Stimulated activated CD4-positive, alpha-beta T cell treated with anti-CD3 and anti-CD28 coated beads, Interleukin-1b, Interleukin-23, amount 100 ng/mL, for 1 hour (primary cell): ENCODE measurements at regions not wholly inside any gene's neighbourhood (a gene's known extent, or its start where the extent isn't known, plus 50 kb on each side); places are given as distances from the start of the nearest gene placed in this dataset.
"Not testable (repeated sequence)": the region's sequence is repeated elsewhere in the genome, so short reads cannot be mapped to it uniquely, and the experiment has no call there.

Experiments
- DNase-seq, 2 donors: peaks; one replicate each; pipeline ENCODE4 v3.0.0-alpha.2; 2020; ENCODE audit warnings: low read depth in 2 of 2

DNA sequence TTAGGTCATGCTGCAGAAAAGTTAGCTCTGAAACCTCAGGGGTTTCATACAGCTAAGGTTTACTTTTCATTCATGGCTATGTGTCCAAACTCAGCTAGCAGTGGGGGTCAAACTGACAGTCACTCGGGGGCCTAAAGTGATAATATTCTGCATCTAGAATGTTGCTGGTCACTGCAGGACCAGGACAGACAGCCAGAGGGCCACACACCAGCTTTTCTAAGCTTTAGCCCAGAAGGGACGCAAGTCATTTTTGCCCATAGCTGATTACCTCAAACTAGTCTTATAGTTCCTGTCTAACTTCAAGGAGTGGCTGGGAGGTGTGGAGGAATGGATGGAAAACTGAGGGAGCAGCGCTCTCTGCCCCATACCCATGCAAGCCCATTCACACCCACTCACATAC is 163.0 kb upstream of the NLRP1 start:
- no peak for DNase-seq

DNA sequence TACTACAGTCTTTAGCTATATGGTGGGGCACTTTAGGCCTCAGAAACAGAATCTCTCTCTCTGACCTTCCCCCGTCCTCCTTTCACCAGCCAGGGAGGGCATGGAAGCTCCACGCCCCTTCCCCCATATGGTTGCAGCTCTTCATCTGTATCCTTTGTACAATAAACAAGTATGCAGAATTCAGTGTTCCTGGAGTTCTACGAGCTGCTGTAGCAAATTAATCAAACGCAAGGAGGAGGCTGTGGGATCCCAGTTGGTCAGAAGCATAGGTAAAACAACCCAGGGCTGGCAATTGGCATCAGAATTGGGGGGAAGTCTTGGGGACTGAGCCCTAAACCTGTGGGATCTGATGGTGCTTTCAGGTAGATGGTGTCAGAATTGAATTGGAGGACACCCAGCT is 163.7 kb upstream of the NLRP1 start:
- no peak for DNase-seq

DNA sequence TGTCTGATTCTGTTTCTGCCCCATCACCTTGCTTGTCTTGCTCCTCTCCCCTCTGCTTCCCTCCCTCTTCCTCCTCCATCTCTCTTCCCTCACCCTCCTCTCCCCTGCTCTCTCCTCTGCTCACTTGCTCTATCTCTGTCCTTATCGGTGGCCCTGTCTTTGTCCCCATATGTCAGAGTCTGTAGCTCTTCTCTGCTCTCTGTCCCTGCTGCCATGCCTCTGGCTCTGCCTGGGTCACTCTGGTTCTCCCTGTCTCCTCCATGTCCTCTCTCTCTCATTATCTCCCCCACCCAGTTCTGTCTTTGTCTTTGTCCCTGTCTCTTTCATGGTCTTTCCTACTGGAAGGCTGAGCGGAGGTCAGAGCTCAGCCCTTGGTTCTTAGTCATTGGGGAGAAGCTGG is 169.1 kb upstream of the NLRP1 start:
- DNase-seq: no peak

DNA sequence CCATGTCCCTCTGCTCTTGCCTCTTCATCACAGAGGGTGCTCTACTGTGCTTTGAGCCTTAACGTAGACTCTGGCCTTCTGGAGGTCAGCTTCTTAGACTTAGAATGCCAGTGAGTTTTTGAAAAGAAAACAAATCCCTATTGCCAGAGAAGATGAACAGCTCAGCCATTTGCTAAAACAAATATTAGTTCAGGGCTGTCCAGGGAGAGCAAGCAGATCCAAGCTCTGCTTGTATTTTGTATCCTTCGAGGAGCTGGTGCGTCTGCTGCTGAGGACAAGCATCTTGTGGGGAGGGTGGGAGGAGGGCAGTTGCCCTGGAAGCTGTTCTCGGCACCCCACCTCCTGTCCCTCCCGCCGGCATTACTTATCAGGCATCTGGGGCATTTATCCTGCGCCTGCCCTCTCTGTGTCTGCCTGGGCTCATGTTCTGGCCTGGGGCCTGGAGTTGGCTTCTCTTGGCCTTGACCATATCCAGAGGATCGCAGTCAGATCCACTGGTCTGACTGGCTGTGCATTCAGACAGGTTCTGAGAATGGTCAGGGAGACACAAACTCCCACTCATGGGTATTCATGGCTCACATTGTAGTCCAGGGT is 173.1 kb upstream of the NLRP1 start:
- DNase-seq: no peak

DNA sequence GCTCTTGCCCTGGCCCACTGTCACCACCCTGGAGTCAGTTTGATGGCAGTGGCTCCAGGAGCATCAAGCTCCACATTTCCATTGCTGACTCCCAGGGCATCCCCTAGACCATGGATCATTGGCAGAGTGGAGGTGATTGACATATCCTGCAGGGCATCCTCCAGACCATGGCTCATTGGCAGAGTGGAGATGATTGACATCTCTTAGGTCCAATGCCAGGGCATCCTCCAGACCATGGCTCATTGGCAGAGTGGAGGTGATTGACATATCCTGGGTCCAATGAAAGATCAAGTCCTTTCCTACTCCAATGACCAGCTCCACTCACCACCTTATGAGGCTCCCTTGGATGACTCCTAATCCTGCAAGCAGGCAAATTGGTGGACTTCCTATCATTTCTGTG is 174.3 kb upstream of the NLRP1 start:
- no peak for DNase-seq

DNA sequence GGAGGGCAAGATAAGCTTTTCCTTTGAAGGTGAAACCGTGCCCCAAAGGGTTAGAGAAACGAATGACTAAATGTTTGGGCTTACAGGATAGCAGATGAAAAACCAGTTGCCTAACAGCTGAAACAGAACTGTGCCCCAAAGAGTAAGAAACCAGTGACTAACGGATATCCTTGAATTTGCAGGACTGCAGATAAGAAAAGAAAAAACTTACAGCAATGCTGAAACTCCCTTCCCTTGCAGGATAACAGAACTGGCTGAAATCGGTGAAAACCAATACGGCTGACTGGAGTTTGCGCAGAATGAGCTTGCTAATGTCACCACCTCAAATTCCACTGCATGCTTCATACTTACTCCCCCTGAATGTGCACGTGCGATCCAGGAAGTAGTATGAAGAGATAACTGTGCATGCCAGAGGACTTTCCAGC is 175.2 kb upstream of the NLRP1 start:
- DNase-seq: no peak

DNA sequence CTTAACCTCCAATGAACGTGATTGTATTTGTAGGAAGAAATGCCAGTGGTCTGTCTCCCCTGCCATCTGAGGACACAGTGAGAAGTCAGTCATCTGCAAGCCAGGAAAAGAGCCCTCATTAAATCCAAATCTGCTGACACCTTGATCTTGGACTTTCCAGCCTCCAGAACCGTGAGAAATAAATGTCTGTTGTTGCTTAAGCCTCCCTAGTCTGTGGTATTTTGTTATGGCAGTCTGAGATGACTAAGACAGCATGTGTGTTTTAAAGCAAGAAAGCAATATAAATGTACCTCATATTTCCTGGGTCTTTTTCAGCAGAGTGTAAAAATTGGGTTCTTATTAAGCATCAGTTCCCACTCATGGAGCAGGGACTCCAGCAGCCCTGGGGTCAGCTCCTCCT is 177.9 kb upstream of the NLRP1 start:
- DNase-seq: no peak

DNA sequence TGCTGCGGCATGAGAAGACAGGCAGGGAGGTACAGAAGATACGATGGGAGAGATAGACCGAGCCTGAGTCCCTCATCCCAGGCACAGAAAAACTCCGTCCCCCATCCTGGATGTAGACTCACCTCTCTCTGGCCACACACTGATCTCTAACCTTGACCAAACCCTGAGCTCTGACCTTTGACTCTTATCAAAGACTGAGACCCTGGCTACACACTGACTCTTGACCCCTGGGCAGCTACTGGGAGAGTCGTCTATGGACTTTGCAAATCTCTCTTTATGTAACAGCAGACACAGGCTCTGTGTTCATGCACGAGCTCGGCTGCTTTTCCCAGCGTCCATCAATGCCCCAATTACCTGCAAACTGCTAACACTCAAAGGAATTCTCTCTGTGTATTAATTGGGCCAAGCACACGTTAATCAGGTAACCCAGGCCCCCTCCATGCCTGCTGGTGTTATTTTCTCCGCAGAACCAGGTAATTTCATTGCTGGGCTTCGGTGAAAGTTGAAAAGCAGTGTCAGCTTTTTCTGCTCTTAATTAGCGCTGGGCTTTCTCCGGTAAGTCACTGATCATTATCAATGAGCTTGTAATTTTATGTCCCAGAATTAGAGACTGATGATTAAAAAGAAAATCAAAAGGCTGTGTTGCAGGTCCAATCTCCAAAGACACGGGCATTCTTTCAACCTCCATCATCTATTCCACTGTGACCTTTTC is 179.4 kb upstream of the NLRP1 start:
- no peak for DNase-seq

DNA sequence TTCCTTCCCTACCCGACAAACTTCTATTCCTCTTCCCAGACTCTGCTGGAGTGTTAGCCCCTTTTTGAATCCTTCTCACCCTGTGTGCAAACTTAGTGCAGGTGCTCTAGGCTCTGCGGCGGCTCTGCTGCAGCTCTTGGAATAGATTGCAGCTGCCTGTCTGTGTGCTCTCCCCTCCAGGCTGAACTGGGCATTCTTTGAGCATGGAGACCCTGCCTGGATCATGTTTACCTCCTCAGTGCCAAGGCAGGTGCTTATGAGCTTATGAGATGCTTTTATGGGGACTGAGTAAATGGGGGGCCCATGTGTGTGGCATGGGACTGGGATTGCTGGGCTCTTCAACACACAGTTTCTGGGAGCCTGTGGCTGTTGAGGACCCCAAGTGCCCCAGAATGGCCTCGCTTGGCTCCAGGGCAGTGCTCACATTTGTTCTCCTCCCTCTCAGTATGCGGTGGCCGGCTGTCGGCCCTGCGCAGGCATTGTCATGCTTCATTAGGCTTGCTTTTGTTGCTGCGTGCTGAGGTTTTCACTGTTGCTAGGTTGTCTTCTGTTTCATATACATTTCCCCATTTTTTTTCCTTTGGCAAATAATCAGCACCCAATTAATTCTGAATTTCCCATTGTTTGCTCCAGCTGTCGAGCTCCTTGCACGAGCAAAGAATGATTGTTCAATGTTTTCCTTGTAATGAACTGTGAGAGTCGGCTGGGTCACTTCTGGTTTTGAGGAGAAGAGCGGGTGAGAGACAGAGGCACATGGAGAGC is 185.5 kb upstream of the NLRP1 start:
- DNase-seq: no peak

DNA sequence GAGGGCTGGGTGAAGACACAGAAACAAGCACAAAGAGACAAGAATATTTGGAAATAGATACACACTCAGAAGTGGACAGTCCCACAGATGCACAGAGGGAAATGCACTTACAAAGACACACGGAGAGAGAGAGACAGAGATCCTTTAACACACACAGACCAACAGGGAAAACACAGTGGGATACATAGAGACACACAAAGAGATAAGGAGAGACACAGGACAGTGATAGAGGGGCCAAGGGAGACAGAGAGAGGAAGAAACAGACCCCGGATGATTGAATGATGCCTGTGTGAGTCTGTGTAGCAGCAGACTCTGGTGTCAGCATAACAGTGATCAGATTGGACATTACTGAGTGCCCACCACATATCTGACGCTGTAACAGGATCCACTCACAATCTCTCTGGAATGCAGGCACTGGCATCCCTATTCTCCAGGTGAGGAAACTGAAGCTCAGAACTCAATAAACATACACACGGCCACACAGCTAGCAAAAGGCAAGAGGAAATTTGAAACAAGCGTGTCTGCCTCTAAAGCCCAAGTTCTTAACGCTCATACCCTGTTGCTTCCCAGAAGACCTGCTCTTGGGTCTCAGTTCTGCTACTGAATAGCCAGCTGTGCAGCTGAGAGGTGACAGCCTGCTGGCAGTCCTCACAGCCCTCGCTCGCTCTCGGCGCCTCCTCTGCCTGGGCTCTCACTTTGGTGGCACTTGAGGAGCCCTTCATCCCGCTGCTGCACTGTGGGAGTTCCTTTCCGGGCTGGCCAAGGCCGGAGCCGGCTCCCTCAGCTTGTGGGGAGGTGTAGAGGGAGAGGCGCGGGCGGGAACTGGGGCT is 186.3 kb upstream of the NLRP1 start:
- no peak for DNase-seq

DNA sequence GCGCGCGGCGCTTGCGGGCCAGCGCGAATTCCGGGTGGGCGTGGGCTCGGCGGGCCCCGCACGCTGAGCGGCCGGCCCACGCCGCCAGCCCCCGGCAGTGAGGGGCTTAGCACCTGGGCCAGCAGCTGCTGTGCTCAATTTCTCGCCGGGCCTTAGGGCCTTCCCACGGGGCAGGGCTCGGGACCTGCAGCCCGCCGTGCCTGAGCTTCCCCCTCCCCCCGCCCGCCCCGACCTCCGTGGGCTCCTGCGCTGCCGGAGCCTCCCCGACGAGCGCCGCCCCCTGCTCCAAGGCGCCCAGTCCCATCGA is 186.9 kb upstream of the NLRP1 start:
- DNase-seq: not testable (repeated sequence)

DNA sequence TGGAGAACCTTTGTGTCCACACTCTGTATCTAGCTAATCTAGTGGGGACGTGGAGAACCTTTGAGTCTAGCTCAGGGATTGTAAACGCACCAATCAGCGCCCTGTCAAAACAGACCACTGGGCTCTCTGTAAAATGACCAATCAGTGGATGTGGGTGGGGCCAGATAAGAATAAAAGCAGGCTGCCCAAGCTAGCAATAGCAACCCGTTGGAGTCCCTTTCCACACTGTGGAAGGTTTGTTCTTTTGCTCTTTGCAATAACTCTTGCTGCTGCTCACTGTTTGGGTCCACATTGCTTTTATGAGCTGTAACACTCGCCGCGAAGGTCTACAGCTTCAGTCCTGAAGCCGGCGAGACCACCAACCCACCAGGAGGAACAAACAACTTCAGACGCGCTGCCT is 187.7 kb upstream of the NLRP1 start:
- DNase-seq: not testable (repeated sequence)

DNA sequence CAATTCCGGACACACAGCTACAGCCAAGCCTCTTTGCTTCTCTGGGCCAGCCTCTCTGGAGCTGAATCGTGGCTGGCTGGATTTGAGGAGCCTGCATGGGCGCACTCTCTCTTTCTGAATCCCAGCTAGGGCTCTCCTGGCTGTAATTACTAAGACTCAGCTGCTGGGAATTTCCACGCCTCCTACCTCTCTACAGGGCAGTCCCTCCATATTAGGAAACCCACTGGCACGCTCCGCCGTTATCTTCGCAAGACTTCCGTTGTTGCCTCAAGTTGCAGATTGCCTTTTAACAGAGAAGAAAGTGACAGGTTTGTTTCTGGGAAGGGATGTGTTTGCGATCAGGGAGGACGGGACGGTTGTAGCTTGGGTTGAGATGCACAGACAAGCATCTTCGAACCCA is 188.4 kb upstream of the NLRP1 start:
- DNase-seq: no peak

DNA sequence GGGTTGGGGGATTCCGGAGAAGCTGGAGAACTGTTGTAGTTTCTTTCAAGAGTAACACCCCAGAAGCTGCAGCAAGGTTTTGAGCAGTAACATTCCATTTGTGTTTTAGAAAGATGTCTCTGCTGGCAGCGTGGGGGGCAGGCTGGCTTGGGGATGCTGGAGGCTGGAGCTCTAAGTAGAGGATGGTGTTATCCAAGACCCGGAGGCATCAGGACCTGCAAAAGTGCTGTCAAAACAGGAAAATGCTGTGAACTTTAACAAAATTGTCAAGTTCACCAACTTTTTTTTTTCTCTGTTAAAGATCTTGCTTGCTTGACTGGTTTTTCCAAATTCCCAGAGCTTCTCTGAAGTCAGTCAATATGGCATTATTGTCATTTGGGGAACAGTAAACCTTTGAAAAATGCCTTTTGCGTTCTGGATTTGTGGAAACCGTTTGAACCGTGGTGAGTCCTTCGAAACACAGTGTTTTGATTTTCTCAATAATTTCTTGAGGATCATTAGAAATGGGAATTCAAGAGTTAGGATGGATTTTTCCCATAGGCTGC is 189.6 kb upstream of the NLRP1 start:
- DNase-seq: no peak

DNA sequence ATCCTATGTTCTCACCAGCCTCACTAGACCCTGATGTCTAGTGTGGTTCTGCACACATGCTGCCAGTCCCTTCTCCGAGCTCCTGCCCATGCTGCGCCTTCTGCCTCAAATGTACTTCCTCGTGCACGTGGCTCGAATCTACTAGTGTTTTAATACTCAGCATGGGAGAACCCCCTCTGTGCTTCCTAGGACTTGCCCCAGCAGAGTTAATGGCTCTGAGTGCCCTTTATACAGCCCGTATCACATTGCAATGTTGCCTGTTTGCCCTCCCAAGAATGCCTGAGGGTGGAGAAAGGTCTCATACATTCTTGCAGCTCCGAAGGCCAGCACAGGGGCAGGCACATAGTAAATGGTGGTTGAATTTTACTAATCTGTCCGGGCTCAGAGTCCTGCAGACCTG is 190.8 kb upstream of the NLRP1 start:
- DNase-seq: no peak

DNA sequence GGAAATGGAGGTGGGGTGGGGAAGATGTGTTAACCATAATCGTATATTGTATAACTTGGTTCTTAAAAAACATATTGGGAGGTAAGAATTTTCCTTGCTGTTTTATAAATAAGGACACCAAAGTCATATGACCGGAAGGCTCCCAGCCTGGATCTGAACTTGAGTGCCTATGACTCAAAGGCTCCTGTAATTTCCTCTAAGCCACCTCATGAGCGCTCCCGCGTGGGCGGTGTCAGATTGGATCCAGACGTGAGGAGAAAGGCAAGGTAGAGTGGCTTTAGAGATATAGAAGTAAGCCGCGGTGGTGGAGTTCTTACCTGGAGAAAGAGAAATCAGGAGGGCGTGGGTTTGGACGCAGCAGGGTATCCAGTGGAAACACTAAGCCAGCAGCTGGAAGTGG is 196.2 kb upstream of the NLRP1 start:
- no peak for DNase-seq

DNA sequence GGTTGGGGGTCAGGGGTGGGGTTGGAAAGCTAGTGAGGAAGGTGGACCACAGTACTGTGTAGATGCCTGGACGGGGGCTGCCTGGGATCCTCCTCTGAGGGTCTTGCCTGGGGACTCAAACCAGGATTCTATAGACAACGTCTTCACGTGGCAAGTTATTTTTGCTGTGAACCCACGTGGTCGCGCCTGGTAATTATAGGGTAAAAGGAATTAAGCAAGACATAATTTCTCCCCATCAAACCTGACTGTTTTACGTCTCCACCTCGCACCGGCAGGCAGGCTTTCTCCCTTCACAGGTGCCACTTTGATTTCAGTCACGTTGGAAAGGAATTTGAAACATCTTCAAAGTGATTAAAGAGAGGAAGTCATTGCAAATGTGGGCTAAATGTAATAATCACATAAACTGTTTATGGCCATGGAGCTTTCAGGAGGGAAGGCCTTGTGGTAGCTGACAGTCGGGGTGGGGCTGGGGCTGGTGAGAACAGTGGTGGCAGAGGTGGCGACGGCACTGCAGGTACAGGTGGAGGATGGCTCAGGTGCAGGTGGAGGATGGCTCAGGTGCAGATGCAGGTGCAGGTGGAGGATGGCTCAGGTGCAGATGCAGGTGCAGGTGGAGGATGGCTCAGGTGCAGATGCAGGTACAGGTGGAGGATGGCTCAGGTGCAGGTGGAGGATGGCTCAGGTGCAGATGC is 197.1 kb upstream of the NLRP1 start:
- no peak for DNase-seq

DNA sequence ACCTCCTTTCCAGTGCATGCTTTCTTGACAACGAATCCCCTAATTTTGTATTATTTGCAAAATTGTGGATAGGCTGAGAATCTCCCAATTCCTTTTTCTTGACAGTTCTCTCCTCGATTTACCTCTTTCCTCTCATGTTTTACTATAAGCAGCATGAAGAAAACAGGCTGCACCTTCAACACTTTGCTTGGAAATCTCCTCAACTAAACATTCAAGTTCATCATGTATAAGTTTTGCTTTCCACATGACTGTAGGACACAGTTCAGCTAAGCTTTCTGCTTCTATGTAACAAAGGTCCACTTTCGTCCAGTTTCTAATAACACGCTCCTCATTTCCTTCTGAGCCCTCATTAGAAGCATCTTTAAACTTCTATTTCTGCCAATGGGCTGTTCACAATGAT is 199.0 kb upstream of the NLRP1 start:
- DNase-seq: no peak

DNA sequence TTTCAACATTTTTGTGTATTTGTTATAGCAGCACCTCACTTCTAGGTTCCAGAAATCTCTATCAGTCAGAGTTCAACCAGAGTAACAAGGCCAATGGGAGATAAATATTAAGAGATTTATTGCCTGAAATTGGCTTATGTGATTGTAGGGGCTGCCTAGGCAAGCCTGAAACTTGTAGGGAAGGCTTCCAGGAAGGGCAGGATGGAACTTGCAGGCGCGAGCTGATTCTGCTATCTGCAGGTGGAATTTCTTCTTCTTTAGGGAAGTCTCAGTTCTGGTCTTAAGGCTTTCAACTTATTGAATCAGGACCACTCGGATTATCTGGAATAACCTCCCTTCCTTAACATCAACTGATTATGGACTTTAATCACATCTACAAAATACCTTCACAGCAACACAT is 199.5 kb upstream of the NLRP1 start:
- no peak for DNase-seq

DNA sequence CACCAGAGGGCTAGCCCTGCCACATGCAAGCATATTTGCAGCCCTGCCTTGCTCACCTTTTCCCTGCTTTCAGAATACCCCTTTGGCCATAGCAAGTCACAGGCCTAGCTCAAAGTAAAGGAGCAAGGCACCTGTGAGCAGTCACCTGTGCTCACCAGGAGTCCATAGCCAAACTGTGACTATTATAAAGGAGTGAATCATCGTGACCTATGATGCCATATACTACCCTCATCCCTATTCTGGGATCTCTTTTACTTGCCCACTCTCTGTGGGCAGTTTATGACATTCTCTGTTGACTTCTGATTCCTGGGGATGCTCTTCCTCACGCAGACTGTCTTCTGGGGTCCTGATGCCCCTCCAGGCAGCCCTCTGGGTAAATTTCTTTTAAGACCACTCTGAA is 200.5 kb upstream of the NLRP1 start:
- no peak for DNase-seq

DNA sequence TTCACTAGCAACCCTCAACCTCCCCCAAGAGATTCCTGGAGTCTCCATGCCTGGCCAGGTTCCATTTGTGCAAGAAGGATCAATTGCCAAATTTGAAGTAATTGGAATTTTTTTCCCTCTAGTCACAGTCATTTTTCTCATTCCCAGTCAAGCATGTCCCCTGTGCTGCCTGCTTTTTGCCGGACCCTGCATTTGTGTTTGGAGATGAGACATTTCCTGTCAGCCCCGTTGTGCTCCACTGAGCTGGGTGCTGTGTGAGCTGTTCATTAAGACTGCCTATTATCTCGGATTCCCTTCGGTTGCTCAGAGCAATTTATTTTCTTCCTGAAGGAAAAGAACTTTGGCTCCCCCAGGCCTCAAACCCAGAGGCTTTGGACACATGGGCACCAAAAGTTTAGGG is 201.0 kb upstream of the NLRP1 start:
- no peak for DNase-seq
